Smooth muscle cell (in vitro differentiated cells): ENCODE measurements at regions not wholly inside any gene's neighbourhood (a gene's known extent, or its start where the extent isn't known, plus 50 kb on each side); places are given as distances from the start of the nearest gene placed in this dataset.

Experiments used
- DNase-seq: peaks from one replicate; lab custom pipeline; 2025; ENCODE audit not compliant: unreplicated experiment; lab: John Stamatoyannopoulos, UW
- H2AFZ ChIP-seq: fragments of 200-600 bp; sonication (generic); 2 replicates; pipeline ENCODE4 v1.6.0; 2016; ENCODE audit warnings: antibody characterized with exemption, low read depth, mild to moderate bottlenecking
- H3F3A ChIP-seq: fragments of 200-600 bp; sonication (generic); 2 replicates; pipeline ENCODE4 v1.6.0; 2017; ENCODE audit warnings: antibody characterized with exemption, low read depth
- H3K27ac ChIP-seq: fragments of 200-600 bp; sonication (generic); 2 replicates; pipeline ENCODE4 v1.5.1; 2016; ENCODE audit warnings: low read depth, mild to moderate bottlenecking
- H3K27me3 ChIP-seq: fragments of 200-600 bp; sonication (generic); 2 replicates; pipeline ENCODE4 v1.6.1; 2016; ENCODE audit warnings: low read depth, mild to moderate bottlenecking
- H3K36me3 ChIP-seq: fragments of 200-600 bp; sonication (generic); 2 replicates; pipeline ENCODE4 v1.5.1; 2016; ENCODE audit warnings: low read depth
- H3K4me1 ChIP-seq: fragments of 200-600 bp; sonication (generic); 2 replicates; pipeline ENCODE4 v1.5.1; 2016; ENCODE audit warnings: low read depth
- H3K4me2 ChIP-seq: fragments of 200-600 bp; sonication (generic); 2 replicates; pipeline ENCODE4 v1.6.0; 2016; ENCODE audit warnings: mild to moderate bottlenecking
- H3K4me3 ChIP-seq: fragments of 200-600 bp; sonication (generic); 2 replicates; pipeline ENCODE4 v1.5.1; 2016; ENCODE audit warnings: mild to moderate bottlenecking
- H3K79me2 ChIP-seq: fragments of 200-600 bp; sonication (generic); 2 replicates; pipeline ENCODE4 v1.6.0; 2016; ENCODE audit warnings: low read depth, mild to moderate bottlenecking
- H3K9ac ChIP-seq: fragments of 200-600 bp; sonication (generic); 2 replicates; pipeline ENCODE4 v1.6.0; 2016; ENCODE audit warnings: low read depth
- H3K9me3 ChIP-seq: fragments of 200-600 bp; sonication (generic); replicated peaks from 2 replicates; pipeline ENCODE4 v1.5.1; 2016; ENCODE audit warnings: low read depth
- H4K20me1 ChIP-seq: fragments of 200-600 bp; sonication (generic); 2 replicates; pipeline ENCODE4 v1.6.0; 2016; ENCODE audit warnings: low read depth
- WGBS: methylation state at CpG from one replicate; pipeline ENCODE4 v1.1.7; 2016; ENCODE audit warnings: low lambda C conversion rate; 5-methylcytosine and 5-hydroxymethylcytosine counted together
- TF ChIP-seq, protein P1 (sequence below): fragments of 200-600 bp; sonication (generic); IDR thresholded peaks from 2 replicates; pipeline ENCODE4 v1.5.1; 2017; ENCODE audit warnings: borderline replicate concordance, mild to moderate bottlenecking, antibody characterized with exemption; ENCODE audit not compliant: insufficient read depth, poor library complexity, severe bottlenecking

DNA sequence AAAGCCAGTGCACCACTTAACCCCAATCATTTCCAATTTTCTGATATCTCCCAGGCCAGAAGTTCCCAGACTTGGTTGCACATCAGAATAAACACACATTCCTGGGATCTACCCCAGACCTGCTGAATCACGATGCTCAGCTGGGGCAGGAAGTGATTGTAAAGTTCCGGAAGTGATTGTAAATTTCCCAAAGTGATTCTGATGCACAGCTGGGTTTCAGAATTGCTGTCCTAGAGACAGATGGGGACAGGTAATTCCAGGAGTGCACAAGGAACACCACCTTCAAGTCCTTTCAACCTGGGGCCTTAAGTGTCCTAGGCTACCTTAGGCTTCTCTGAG lies 104.2 kb upstream of the EEPD1 start:
- H4K20me1 ChIP-seq: no peaks in the 10 kb centered on the region
- no peaks in the 10 kb centered on the region for H3K4me1 ChIP-seq
- peak overlapping the region; percentile 76 for H3K4me2 ChIP-seq
- TF ChIP-seq, protein P1, sequence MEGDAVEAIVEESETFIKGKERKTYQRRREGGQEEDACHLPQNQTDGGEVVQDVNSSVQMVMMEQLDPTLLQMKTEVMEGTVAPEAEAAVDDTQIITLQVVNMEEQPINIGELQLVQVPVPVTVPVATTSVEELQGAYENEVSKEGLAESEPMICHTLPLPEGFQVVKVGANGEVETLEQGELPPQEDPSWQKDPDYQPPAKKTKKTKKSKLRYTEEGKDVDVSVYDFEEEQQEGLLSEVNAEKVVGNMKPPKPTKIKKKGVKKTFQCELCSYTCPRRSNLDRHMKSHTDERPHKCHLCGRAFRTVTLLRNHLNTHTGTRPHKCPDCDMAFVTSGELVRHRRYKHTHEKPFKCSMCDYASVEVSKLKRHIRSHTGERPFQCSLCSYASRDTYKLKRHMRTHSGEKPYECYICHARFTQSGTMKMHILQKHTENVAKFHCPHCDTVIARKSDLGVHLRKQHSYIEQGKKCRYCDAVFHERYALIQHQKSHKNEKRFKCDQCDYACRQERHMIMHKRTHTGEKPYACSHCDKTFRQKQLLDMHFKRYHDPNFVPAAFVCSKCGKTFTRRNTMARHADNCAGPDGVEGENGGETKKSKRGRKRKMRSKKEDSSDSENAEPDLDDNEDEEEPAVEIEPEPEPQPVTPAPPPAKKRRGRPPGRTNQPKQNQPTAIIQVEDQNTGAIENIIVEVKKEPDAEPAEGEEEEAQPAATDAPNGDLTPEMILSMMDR: no peak
- H3K9ac ChIP-seq: no peak overlapping the region
- no peak overlapping the region for H3K27ac ChIP-seq
- no peaks in the 10 kb centered on the region for H3K79me2 ChIP-seq
- 48% methylated on average over 2 of the region's 2 CpGs for WGBS
- DNase-seq: no peak
- H3K27me3 ChIP-seq: no peaks in the 10 kb centered on the region
- no peak overlapping the region for H2AFZ ChIP-seq
- H3K9me3 ChIP-seq: no peaks in the 10 kb centered on the region
- no peak overlapping the region for H3K4me3 ChIP-seq
- no peaks in the 10 kb centered on the region for H3K36me3 ChIP-seq
- no peaks in the 10 kb centered on the region for H3F3A ChIP-seq

DNA sequence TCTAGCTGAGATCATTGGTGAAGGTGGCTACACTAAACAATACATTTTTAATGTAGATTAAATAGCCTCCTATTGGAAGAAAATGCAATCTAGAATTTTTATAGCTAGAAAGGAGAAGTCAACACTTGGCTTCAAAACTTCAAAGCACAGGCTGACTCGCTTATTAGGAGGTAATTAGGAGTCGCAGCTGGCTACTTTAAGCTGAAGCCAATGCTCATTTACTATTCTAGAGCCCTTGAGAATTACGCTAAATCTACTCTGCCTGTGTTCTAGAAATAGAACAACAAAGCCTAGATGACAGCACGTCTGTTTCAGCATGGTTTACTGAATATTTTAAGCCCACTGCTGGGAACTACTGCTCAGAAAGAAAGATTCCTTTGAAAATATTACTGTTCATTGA lies 101.6 kb upstream of the EEPD1 start:
- H3K4me1 ChIP-seq: no peaks in the 10 kb centered on the region

DNA sequence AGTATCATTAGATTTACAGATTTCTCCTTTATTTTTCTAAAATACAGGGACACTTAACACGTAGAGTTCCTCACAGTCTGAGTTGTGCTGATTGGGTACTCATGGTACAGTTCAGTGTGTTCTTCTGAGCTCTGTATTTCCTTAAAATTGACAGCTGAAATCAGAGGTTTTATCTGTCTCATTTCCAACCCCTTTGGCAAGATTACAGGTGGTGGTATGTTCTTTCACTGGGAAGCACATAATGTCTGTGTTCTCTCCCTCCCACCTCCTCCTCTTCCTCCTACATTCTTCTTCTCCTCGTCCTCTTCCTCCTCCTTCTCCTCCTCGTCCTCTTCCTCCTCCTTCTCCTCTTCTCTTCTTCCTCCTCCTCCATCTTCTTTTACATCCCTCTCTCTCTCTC lies 99.5 kb upstream of the EEPD1 start:
- Histone ChIP-seq H3K4me1 (no peaks in the 10 kb centered on the region), H3K4me2 (no peak overlapping the region), H2AFZ (no peak overlapping the region), H3K79me2 (no peaks in the 10 kb centered on the region), H3K36me3 (no peaks in the 10 kb centered on the region), H3K9me3 (no peaks in the 10 kb centered on the region), H3K27me3 (no peaks in the 10 kb centered on the region), H3K9ac (no peak overlapping the region), H3K27ac (no peak overlapping the region), H3K4me3 (no peak overlapping the region), H4K20me1 (no peaks in the 10 kb centered on the region), H3F3A (no peaks in the 10 kb centered on the region)
- TF ChIP-seq, protein P1: no peak
- 70% methylated on average over 3 of the region's 3 CpGs for WGBS
- DNase-seq: no peak

More for the DNA sequence above, 101.6 kb upstream of the EEPD1 start:
- no peaks in the 10 kb centered on the region for H3K36me3 ChIP-seq
- no peak overlapping the region for H3K27ac ChIP-seq
- H2AFZ ChIP-seq: no peak overlapping the region
- H3K4me2 ChIP-seq: no peak overlapping the region
- DNase-seq: no peak
- H3K9ac ChIP-seq: no peak overlapping the region
- H3K79me2 ChIP-seq: no peaks in the 10 kb centered on the region
- H3K27me3 ChIP-seq: no peaks in the 10 kb centered on the region
- 64% methylated on average over 4 of the region's 4 CpGs for WGBS
- H4K20me1 ChIP-seq: no peaks in the 10 kb centered on the region
- TF ChIP-seq, protein P1: no peak
- no peaks in the 10 kb centered on the region for H3F3A ChIP-seq
- H3K9me3 ChIP-seq: no peaks in the 10 kb centered on the region
- no peak overlapping the region for H3K4me3 ChIP-seq

DNA sequence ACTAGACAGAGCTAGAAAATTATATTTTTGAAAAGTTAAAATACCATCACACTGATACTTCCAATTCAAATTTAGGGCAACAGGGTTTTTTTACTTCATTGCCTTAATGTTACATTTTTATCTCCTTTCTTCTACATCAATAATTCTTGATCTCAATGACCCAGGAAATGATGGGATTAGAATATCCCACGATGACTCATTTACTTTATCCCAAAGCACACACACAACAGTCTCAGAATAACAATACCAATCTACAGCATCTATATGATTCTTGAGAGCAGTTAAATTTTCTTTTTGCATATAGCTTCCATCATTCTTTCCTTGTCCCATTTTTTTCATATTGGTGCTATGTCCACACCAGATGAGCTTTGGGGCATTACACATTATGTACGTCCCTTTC lies 98.4 kb upstream of the EEPD1 start:
- no peak overlapping the region for H3K4me2 ChIP-seq
- TF ChIP-seq, protein P1: no peak
- H3F3A ChIP-seq: no peaks in the 10 kb centered on the region
- H3K79me2 ChIP-seq: no peaks in the 10 kb centered on the region
- WGBS: 91% methylated on average over 2 of the region's 2 CpGs
- no peaks in the 10 kb centered on the region for H3K36me3 ChIP-seq
- no peaks in the 10 kb centered on the region for H3K4me1 ChIP-seq
- no peaks in the 10 kb centered on the region for H4K20me1 ChIP-seq
- no peak for DNase-seq
- H2AFZ ChIP-seq: no peak overlapping the region
- H3K27ac ChIP-seq: no peak overlapping the region
- H3K4me3 ChIP-seq: no peak overlapping the region
- no peaks in the 10 kb centered on the region for H3K9me3 ChIP-seq
- no peak overlapping the region for H3K9ac ChIP-seq
- no peaks in the 10 kb centered on the region for H3K27me3 ChIP-seq
